DOHH2 (cell line): ENCODE measurements at regions not wholly inside any gene's neighbourhood (a gene's known extent, or its start where the extent isn't known, plus 50 kb on each side); places are given as distances from the start of the nearest gene placed in this dataset.

Source experiments
- CTCF ChIP-seq: fragments of 200-600 bp; sonication (generic); IDR thresholded peaks from one replicate; pipeline ENCODE4 v1.5.1; 2014; ENCODE audit warnings: antibody characterized with exemption, mild to moderate bottlenecking, low read depth, low read length; ENCODE audit not compliant: poor library complexity, severe bottlenecking
- EZH2phosphoT487 ChIP-seq: fragments of 200-600 bp; sonication (generic); IDR thresholded peaks from 2 replicates; pipeline ENCODE4 v1.6.1; 2017; ENCODE audit warnings: borderline replicate concordance, mild to moderate bottlenecking, antibody characterized with exemption, low read length, moderate library complexity, mixed read lengths

- TF ChIP-seq CTCF (no peak), EZH2phosphoT487 (no peak)
These were observed 57.7 kb upstream of the GADD45A start for GRCh38 chr1:67627336-67627735.
